G401 (cell line): ENCODE measurements at regions not wholly inside any gene's neighbourhood (a gene's known extent, or its start where the extent isn't known, plus 50 kb on each side); places are given as distances from the start of the nearest gene placed in this dataset.

ENCODE experiments used
- DNase-seq: peaks from one replicate; pipeline ENCODE4 v3.0.0-alpha.2; 2015; ENCODE audit warnings: low spot score
- in situ Hi-C: cut with HindIII; loops from 2 replicates; pipeline ENCODE4 v1.10.0; 2016; ENCODE audit warnings: low sequenced_read_pairs, mixed read lengths

- in situ Hi-C loops, result no loop called here
- DNase-seq, result no peak
These were observed 1506.5 kb downstream of the TBC1D22A start for GRCh38 chr22:48268771-48269552.

- in situ Hi-C loops, result no loop called here
- DNase-seq, result no peak
These were observed 1505.8 kb downstream of the TBC1D22A start for GRCh38 chr22:48268293-48268692.

DNA sequence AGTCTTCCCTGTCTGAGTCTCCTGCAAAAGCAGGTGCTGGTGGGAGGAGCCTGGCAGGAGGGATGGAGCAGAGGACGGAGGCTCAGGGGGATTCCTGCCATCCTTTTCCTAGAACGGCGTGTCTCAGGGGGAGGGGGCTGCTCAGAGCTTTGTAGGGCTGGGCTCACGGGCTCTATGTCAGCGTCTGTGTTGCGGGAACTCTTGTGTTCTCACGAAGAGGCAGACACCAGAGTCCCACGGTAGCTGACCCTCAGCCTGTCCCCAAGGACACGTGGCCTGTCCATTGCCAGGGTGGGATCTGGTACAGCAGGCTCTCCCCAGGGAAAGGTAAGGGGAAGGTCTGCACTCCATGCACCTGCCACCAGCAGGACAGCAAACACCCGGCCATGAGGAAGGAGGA is 1505.2 kb downstream of the TBC1D22A start:
- in situ Hi-C loops, result no loop called here
- DNase-seq, result no peak

- in situ Hi-C loops, result no loop called here
- no peak for DNase-seq
These were observed 1502.7 kb downstream of the TBC1D22A start for GRCh38 chr22:48265000-48265625.

DNA sequence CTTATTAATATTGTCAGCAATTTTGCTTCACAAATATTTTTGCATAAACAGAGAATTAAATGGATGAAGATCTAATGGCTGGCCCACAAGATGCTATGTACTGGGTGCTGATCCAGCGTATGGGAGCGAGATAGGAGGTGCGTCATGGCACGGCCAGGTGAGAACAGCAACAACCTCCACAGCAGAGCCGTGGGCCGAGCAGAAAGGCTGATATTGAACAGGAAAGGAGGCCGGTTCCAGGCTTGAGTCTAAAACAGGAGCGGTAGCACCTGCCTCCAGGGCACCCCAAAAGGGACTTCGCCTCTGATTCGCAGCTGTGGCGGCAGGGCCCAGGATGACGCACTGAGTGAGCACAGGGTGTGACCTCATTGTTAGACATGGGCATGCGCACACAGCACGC is 1502.1 kb downstream of the TBC1D22A start:
- in situ Hi-C loops, result no loop called here

GRCh38 chr22:48263791-48264351 is 1501.4 kb downstream of the TBC1D22A start:
- in situ Hi-C loops, result no loop called here

More for the DNA sequence above, 1502.1 kb downstream of the TBC1D22A start:
- DNase-seq, result no peak

DNA sequence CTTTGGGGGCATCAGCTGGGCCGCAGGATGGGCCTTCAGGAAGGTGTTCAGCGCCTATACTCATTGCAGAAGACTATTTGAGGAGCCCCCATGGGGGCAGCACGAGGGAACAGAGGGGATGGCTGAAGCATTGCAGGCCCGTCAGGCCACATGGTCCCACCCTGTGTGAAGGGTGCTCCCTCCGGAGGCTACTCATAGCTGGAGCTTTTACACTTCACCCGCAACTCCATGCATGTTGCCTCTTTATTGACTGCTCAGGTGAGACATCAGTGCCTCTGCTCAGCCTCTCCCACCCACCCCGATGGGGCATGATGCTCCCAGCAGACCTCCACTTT is 1500.9 kb downstream of the TBC1D22A start:
- no peak for DNase-seq
- in situ Hi-C loops, result no loop called here

More at GRCh38 chr22:48263791-48264351, 1501.4 kb downstream of the TBC1D22A start:
- DNase-seq, result no peak

DNA sequence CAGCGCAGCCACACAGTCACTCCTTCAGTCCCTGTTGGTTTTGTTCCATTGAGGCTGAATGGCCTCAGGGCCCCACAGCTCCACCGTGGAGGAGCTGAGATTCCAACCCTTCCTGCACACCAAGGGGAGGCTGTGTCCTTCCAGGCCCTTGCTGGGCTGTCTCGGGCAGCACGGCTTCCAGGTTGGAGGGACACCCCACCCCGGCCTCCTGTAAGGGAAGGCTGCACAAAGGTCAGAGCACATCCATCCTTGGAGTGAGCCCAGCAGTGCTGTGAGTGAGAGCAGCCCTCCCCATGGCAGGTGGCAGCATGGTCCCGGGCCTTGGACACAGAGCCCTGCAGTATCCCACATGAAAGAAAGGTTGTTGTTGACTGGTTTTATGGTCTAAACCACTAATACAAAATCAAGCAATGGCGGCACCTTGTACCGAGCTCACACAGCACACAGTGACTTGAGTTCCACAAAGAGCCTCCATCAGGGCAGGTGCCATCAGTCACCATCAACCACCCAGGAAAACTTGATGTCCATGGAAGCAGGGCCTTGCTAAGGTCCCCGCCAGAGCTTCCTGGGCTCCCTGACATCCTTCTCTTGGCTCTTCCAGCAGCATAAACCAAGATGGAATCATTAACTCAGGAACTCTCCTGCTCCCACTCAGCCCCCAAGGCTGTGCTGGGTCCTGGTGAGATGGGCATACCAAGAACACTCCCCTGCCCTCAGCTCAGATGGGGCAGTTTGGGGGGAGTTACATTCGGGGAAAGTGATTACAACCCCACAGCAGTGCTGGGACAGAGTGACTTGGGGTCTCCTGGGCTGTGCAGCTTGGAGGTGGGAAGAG is 1500.4 kb downstream of the TBC1D22A start:
- in situ Hi-C loops, result no loop called here
- no peak for DNase-seq

GRCh38 chr22:48261706-48262105 is 1499.3 kb downstream of the TBC1D22A start:
- in situ Hi-C loops, result no loop called here
- DNase-seq, result no peak

DNA sequence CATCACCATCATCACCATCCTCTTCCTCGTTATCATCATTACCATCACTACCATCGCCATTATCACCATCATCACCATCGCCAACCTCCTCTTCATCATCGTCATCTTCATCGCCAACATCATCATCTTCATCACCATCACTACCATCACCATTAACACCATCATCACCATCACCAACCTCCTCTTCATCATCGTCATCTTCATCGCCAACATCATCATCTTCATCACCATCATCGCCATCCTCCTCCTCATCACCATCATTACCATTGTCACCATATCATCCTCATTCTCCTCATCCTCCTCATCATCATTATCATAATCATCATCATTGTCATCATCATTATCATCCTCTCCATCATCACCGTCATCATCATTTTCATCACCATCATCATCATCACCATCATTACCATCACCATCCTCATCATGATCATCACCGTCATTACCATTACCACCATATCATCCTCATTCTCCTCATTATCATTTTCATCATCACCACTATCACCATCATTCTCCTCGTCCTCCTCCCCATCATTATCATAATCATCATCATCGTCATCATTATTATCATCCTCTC is 1498.7 kb downstream of the TBC1D22A start:
- in situ Hi-C loops, result no loop called here
- no peak for DNase-seq

DNA sequence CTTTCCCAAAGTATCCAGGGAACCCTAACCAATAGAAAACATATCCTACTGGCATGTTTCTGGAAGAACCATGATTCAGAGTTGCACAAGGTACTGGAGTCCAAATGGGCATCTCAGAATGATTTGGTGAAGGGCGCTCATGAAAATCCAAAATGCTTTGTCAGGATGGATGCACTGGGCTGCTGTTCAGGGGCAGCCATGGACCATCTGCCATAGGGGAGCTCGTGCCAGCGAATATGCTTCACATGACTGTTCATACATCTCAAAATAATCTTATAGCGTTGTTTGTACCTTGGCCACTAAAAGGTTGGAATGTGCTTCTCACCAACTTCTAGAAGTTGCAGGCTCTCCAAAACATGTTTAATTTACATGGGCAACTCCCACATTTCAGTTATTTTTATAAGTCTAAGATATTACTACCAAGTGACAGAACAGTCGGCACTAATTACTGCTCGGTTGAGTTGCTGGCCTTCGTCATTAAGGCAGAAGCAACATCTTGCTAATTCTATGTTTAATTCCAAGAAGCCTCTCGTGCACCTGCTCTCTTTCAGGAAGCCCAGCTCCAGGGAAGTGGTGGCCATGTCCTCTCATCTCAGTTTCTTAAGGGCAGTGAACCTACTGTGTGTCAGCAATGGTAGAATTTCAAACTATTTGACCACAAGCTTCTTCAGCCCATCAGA is 1497.7 kb downstream of the TBC1D22A start:
- peak; percentile 92 for DNase-seq
- in situ Hi-C loops, result no loop called here

DNA sequence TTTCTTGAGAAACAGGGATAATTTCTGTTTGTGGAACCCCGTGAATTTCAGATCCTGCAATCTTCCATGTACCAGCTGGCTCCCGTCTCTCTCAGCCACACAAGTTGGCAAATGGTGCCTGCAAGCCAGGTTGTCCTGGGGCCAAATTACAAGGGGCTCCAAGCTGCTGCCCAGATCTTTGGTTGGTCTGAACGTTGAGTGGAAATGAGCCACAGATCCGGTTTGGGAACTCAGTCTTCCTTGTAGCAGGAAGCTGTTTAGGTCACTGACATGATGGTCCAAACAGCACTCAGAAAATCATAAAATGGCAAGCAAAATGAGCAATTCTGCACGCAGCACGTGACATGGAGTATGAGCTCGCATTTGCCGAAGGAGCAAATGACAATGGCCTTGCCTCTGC is 1496.4 kb downstream of the TBC1D22A start:
- in situ Hi-C loops, result no loop called here
- peak; percentile 97 for DNase-seq

DNA sequence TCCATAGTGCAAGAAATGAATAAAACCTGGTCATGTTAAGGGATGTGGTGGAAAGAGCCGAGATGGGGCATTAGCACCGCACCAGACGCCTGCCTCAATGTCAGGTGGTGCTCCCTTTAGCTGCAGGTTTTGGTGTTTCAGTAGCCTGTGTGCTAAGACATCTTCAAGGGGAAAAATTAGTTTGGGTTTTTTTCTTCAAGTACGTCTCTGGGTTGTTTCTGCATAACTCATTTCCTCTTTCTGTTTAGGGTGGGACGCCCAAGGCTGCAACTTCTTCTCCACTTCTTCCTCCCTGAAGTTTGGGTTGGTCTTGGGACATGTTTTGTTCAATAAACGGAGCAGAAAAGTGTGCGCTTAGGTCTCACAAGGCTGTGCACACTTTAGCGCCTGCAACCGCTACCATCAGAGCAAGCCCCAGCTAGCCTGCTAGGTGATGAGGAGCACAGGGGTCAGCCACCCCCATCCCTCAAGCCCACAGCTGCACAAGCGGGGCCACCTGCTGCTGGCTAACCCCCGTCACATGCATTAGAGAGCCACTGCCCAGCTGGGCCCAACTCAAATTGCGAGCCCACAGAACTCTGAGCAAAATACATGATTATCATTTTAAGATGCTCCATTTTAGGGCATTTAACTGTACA is 1495.7 kb downstream of the TBC1D22A start:
- in situ Hi-C loops, result no loop called here
- no peak for DNase-seq

DNA sequence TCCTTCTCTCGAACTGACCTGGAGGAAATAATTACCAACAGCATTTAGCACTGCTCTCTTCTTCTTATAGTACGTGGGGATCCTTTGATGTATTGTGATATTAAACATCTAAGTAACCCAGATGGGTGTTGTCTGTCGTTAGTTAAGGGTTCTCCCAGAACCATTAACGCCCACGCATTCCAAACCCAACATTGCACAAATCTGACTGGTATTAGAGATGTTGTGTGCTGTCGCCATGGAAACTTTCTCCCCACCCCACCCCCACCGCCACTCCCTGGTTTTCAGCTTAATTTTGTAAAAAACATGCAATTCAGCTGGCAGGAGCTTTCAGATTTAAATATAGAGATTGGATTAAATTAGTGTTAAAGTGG is 1495.2 kb downstream of the TBC1D22A start:
- DNase-seq, result no peak
- in situ Hi-C loops, result no loop called here

DNA sequence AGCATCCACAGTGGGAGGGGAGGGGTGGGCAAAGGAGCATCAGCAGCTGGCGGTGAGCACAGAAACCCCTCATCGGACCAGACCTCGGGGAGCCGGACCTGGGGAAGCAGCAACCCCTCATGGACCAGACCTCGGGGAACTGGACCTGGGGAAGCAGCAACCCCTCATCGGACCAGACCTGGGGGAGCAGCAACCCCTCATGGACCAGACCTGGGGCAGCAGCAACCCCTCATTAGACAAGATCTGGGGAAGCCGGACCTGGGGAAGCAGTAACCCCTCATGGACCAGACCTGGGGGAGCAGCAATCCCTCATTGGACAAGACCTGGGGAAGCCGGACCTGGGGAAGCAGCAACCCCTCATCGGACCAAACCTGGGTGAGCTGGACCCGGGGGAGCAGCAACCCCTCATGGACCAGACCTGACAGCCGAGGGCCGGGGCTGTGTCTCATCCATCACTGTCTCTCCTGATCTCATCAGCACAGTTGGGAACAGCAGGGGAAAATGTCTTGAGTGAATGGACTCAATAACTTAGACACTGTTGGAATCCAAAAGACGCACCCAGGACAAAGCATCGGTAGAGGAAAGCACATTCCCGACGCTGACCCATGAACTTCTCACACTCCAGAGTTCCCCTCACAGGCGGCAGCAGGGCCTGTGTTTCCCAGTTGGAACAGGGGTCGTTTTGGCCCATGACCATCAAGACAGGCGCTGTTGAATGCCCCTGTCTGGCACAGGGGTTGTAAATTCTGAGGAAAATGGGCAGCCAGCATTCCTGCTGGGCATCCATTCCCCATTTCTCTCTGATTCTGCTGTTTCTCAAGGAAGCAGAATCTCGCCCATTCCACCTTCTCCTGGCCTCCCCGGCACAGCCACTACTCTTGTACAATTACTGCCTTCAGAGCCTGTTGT is 1494.6 kb downstream of the TBC1D22A start:
- DNase-seq, result no peak
- in situ Hi-C loops, result no loop called here

GRCh38 chr22:48256041-48256739 is 1493.7 kb downstream of the TBC1D22A start:
- DNase-seq, result no peak
- in situ Hi-C loops, result no loop called here

- in situ Hi-C loops, result no loop called here
- peak; percentile 84 for DNase-seq
These were observed 1491.9 kb downstream of the TBC1D22A start for GRCh38 chr22:48254311-48254873.
